Adrenal gland (tissue), 5 donors: ENCODE measurements at regions not wholly inside any gene's neighbourhood (a gene's known extent, or its start where the extent isn't known, plus 50 kb on each side); places are given as distances from the start of the nearest gene placed in this dataset.

Experiments
- CTCF ChIP-seq, 6 experiments: fragments of 450-650 bp in 4 of 6; fragments of 200-600 bp in 2 of 6; sonication (generic) in 1 of 6; IDR thresholded peaks; 1 replicate in 5 of 6; 2 replicates in 1 of 6; pipeline versions ENCODE4 v1.5.1 to v1.8.0; 2016 to 2021; ENCODE audit warnings: antibody characterized with exemption in 6 of 6, mild to moderate bottlenecking in 2 of 6, moderate library complexity in 1 of 6
- POLR2A ChIP-seq, 2 donors: fragments of 450-650 bp; IDR thresholded peaks; one replicate each; pipeline ENCODE4 v1.6.1; 2017; ENCODE audit warnings: antibody characterized with exemption in 2 of 2, mild to moderate bottlenecking in 2 of 2, moderate library complexity in 1 of 2
- donor health status: DM: no; HTN: no; CAD: no.

- TF ChIP-seq CTCF (IDR thresholded peaks at IDR 0.05) (no peak), POLR2A (IDR thresholded peaks at IDR 0.05) (no peak)
Observed at GRCh38 chr3:13125092-13126015, 52.1 kb upstream of the IQSEC1 start.
